22Rv1 (cell line): ENCODE measurements at regions not wholly inside any gene's neighbourhood (a gene's known extent, or its start where the extent isn't known, plus 50 kb on each side); places are given as distances from the start of the nearest gene placed in this dataset.
A peak's percentile ranks its signal among the peaks of the same experiment; 100 is the strongest.

Experiments used
- H3K27ac ChIP-seq: fragments of 450-650 bp; 2 replicates; pipeline ENCODE4 v1.5.1; 2017
- ZFX ChIP-seq: fragments of 450-650 bp; IDR thresholded peaks from 2 replicates; pipeline ENCODE4 v1.6.1; 2017; ENCODE audit warnings: antibody characterized with exemption, borderline replicate concordance
- TF ChIP-seq, protein P1 (sequence below): fragments of 450-650 bp; IDR thresholded peaks from 2 replicates; pipeline ENCODE4 v1.5.1; 2017; ENCODE audit warnings: mild to moderate bottlenecking

DNA sequence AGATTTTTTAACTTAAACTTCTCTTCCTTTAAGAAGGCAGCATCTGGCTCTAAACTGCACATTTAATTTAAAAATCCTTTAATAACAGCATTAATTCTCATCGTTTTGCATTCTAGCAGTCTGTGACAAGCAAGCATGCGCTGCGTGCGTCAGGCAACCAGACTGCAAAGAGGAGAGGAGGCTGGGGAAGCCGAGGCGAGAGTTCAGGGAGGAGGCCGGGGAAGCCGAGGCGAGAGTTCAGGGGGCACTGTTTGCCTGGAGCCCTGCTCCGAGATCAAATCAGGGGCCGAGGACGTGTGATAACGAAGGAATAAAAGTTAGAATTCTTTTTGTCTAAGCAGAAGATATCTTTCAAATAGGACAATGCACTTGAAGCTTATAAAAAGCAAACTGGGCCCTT, 435.7 kb downstream of the EFNB2 start:
- H3K27ac ChIP-seq: no peak overlapping the region
- TF ChIP-seq, protein P1, sequence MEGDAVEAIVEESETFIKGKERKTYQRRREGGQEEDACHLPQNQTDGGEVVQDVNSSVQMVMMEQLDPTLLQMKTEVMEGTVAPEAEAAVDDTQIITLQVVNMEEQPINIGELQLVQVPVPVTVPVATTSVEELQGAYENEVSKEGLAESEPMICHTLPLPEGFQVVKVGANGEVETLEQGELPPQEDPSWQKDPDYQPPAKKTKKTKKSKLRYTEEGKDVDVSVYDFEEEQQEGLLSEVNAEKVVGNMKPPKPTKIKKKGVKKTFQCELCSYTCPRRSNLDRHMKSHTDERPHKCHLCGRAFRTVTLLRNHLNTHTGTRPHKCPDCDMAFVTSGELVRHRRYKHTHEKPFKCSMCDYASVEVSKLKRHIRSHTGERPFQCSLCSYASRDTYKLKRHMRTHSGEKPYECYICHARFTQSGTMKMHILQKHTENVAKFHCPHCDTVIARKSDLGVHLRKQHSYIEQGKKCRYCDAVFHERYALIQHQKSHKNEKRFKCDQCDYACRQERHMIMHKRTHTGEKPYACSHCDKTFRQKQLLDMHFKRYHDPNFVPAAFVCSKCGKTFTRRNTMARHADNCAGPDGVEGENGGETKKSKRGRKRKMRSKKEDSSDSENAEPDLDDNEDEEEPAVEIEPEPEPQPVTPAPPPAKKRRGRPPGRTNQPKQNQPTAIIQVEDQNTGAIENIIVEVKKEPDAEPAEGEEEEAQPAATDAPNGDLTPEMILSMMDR: no peak
- TF ChIP-seq ZFX: no peak

DNA sequence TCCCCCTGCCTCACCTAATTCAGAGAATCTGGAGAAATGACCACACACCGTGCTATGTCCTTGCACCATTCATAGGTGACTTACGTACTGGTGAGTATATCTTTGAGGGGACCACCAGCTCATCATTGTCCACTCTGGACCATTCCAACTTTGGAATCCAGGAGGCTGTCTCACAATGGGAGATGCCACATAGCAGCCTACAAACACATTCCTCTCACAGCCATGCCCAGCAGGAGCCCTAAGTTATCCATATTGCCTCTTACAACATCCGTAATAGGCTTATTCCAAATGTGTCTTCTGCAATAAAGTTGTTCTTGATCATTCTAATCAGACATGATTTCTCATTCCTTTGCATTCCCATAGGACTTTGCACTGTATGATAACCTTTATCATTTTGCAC, 436.7 kb downstream of the EFNB2 start:
- no peak overlapping the region for H3K27ac ChIP-seq
- no peak for TF ChIP-seq ZFX
- TF ChIP-seq, protein P1: no peak

DNA sequence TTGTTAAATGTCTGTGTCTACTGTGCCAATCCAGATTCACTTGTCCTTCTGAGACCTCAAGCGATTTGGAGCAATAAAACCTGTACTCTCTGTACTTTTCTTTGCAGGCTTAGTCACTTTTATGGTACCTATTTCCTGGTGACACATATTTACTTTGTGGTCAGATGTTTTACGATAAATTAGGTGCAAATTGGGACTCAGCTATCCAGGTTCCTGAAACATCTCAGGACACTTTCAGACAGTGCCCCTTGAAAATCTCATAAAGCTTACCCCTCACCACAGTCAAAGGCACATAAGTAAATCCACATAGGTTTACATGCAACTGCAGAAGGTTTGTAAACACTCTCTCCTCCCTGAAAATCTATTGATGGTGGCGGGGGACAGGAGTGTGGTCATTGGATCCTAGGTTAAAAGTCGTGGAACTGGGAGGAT, 438.8 kb downstream of the EFNB2 start:
- peak overlapping the region; percentile 67 for H3K27ac ChIP-seq
- no peak for TF ChIP-seq ZFX
- TF ChIP-seq, protein P1: no peak

DNA sequence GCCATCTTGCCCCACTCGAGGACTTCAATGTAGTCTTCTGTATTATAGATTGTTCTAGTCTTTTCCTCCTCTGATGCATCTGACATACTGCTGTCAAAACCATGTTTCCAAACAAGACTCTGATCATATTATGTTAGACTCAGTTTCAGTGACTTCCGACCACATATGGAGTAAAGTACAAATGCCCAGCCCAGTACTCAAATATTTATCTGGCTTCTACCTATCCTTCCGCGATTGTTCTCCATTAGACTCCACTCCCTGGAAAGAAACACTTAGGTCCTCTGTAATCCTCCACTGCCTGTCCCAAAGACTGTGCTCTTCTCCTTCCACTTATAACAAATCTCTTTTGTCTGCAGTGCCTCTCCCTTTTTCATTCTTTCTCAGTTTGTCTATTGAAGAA, 439.5 kb downstream of the EFNB2 start:
- TF ChIP-seq, protein P1: no peak
- peak overlapping the region; percentile 67 for H3K27ac ChIP-seq

DNA sequence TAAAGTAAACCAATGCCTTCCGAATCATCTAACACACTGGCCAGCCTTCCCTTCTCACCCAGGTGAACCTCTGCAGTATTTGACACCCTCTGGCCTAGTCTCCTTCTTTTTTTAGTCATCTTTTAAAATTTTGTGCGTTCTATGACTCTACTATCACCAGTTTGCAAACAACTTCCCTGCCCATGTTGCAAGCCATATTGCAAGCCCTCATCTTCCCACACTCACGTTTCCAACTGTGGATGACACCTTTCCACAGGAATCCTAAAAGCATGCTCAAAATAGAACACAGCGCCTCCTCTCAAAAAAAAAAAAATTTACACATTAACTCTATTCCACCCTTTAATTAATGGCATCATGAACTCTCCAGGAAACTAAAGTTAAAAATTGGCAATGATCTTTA, 440.1 kb downstream of the EFNB2 start:
- TF ChIP-seq ZFX: no peak
- TF ChIP-seq, protein P1: 0 out of 2 replicates have a peak, but pooled peaks have one; percentile 7
- H3K27ac ChIP-seq: peak overlapping the region; percentile 67; the same call in 1 of the 2 replicates

DNA sequence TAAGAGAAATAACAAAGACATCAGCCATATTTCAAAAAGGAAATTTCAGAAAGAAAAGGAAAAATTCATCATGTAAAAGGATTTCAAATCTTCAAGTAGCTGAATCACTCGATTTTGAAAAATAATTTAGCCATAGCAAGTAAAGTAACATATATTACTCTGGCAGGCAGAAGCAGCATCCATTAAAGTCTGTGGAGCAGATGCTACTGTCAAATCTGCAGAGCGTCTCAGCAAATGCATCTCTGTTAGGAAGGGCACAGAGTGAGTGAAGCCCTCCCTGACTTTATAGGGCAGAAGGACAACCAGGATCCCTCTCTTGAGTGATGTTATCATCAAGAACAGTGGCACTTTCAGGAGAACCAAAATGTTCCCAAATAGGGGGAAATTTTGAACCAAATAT, 445.5 kb downstream of the EFNB2 start:
- H3K27ac ChIP-seq: no peak overlapping the region
- TF ChIP-seq, protein P1: no peak
- TF ChIP-seq ZFX: no peak

DNA sequence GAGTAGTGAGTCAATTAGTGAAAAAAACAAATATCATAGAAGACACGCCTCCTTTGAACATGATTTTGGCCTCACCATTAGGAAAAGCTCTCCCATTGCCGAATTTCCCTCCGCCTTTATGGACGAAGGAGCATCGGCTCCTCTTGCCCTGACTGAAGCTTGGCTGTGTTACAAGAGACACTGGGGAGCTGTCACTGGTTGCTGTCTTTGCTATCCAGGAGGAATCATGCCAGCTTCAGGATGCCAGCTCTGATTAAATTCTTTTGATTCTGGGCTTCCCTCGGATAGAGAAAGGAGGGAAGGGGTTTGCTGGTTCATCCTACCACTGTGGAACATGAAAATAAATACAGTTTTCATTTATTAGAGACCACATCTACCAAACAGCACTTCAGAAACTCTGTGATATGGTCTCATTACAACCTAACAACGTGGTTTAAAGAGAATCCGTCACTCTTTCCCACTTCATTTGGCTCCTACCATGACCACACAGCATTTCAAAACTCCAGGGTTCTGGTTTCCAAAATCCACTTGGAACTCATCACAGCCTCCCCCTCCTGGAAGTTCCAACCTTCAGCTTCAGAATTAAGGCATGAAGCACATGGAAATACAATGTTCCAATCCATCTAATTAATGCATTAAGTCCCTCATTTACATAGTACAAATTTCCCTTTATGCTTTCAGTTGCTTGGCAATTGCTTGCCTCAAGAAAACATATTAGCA, 446.0 kb downstream of the EFNB2 start:
- no peak for TF ChIP-seq ZFX
- TF ChIP-seq, protein P1: no peak
- no peak overlapping the region for H3K27ac ChIP-seq
